Suprapubic skin (tissue), 4 donors: ENCODE measurements at regions not wholly inside any gene's neighbourhood (a gene's known extent, or its start where the extent isn't known, plus 50 kb on each side); places are given as distances from the start of the nearest gene placed in this dataset.

Source experiments
- DNase-seq, 2 donors: peaks; one replicate each; pipeline ENCODE4 v3.0.0-alpha.2; 2019; ENCODE audit warnings: low spot score in 2 of 2
- H3K27ac ChIP-seq: fragments of 200-600 bp; sonication (generic); one replicate; pipeline ENCODE4 v1.5.1; 2019
- H3K27me3 ChIP-seq: fragments of 200-600 bp; sonication (generic); one replicate; pipeline ENCODE4 v1.5.1; 2019
- H3K36me3 ChIP-seq: fragments of 200-600 bp; sonication (generic); one replicate; pipeline ENCODE4 v1.5.1; 2019
- H3K4me1 ChIP-seq: fragments of 200-600 bp; sonication (generic); one replicate; pipeline ENCODE4 v1.5.1; 2019
- H3K4me3 ChIP-seq: fragments of 200-600 bp; sonication (generic); one replicate; pipeline ENCODE4 v1.5.1; 2019; ENCODE audit warnings: mild to moderate bottlenecking
- H3K9me3 ChIP-seq: fragments of 200-600 bp; sonication (generic); one replicate; pipeline ENCODE4 v1.5.1; 2019
- CTCF ChIP-seq, 2 donors: fragments of 200-600 bp in 1 of 2; fragments of 450-650 bp in 1 of 2; sonication (generic) in 1 of 2; IDR thresholded peaks; one replicate each; pipeline ENCODE4 v1.5.1; 2016 to 2019; ENCODE audit warnings: antibody characterized with exemption in 2 of 2, mild to moderate bottlenecking in 1 of 2, moderate library complexity in 1 of 2
- EP300 ChIP-seq: sonication (generic); formaldehyde crosslinking; IDR thresholded peaks from one replicate; pipeline ENCODE4 v1.6.1; 2017; ENCODE audit warnings: antibody characterized with exemption
- POLR2A ChIP-seq, 2 donors: fragments of 450-650 bp; IDR thresholded peaks; one replicate each; pipeline ENCODE4 v1.6.1; 2017; ENCODE audit warnings: antibody characterized with exemption in 2 of 2, mild to moderate bottlenecking in 2 of 2, moderate library complexity in 2 of 2
- POLR2AphosphoS5 ChIP-seq, 3 donors: sonication (generic); formaldehyde crosslinking; IDR thresholded peaks; one replicate each; pipeline ENCODE4 v1.6.1; 2017; ENCODE audit warnings: antibody characterized with exemption in 3 of 3
- WGBS: methylation state at CpG from one replicate; pipeline ENCODE4 v1.1.5; 2018; 5-methylcytosine and 5-hydroxymethylcytosine counted together

- no peaks in the 10 kb centered on the region for H3K36me3 ChIP-seq
- TF ChIP-seq POLR2A (IDR thresholded peaks at IDR 0.05) (no peak), EP300 (no peak), CTCF (IDR thresholded peaks at IDR 0.05) (no peak), POLR2AphosphoS5 (IDR thresholded peaks at IDR 0.05) (no peak)
- H3K27me3 ChIP-seq: no peaks in the 10 kb centered on the region
- DNase-seq: no peak
- no peak overlapping the region for H3K4me3 ChIP-seq
- WGBS: 75% methylated on average over 8 of the region's 8 CpGs
- H3K9me3 ChIP-seq: no peaks in the 10 kb centered on the region
- no peak overlapping the region for H3K27ac ChIP-seq
- no peaks in the 10 kb centered on the region for H3K4me1 ChIP-seq
Measured at GRCh38 chr2:207463433-207463832, 66.3 kb upstream of the CREB1 start.

GRCh38 chr2:207464007-207464406, 65.8 kb upstream of the CREB1 start:
- WGBS: 96% methylated on average over 10 of the region's 10 CpGs
- no peak overlapping the region for H3K27ac ChIP-seq
- no peak overlapping the region for H3K4me3 ChIP-seq
- TF ChIP-seq CTCF (IDR thresholded peaks at IDR 0.05): no peak
- H3K9me3 ChIP-seq: no peaks in the 10 kb centered on the region
- H3K4me1 ChIP-seq: no peaks in the 10 kb centered on the region
- no peaks in the 10 kb centered on the region for H3K27me3 ChIP-seq
- DNase-seq: no peak
- no peaks in the 10 kb centered on the region for H3K36me3 ChIP-seq

GRCh38 chr2:207465894-207466293, 63.9 kb upstream of the CREB1 start:
- Histone ChIP-seq H3K9me3 (no peaks in the 10 kb centered on the region), H3K36me3 (no peaks in the 10 kb centered on the region), H3K27ac (no peak overlapping the region), H3K4me3 (no peak overlapping the region), H3K4me1 (no peaks in the 10 kb centered on the region), H3K27me3 (no peaks in the 10 kb centered on the region)
- DNase-seq: no peak
- no peak for TF ChIP-seq CTCF (IDR thresholded peaks at IDR 0.05)
- no peak for TF ChIP-seq POLR2AphosphoS5 (IDR thresholded peaks at IDR 0.05)
- TF ChIP-seq POLR2A (IDR thresholded peaks at IDR 0.05): no peak
- TF ChIP-seq EP300: no peak
- WGBS: 79% methylated on average over 1 of the region's 1 CpG

- H3K4me1 ChIP-seq: no peaks in the 10 kb centered on the region
- no peaks in the 10 kb centered on the region for H3K9me3 ChIP-seq
- TF ChIP-seq EP300 (no peak), POLR2AphosphoS5 (IDR thresholded peaks at IDR 0.05) (no peak), POLR2A (IDR thresholded peaks at IDR 0.05) (no peak), CTCF (IDR thresholded peaks at IDR 0.05) (no peak)
- peak overlapping the region; percentile 39 for H3K27ac ChIP-seq
- H3K4me3 ChIP-seq: no peak overlapping the region
- DNase-seq: no peak
- WGBS: 47% methylated on average over 6 of the region's 6 CpGs
- no peaks in the 10 kb centered on the region for H3K27me3 ChIP-seq
- H3K36me3 ChIP-seq: no peaks in the 10 kb centered on the region
Measured at GRCh38 chr2:207467716-207468347, 61.9 kb upstream of the CREB1 start.

- Histone ChIP-seq H3K9me3 (no peaks in the 10 kb centered on the region), H3K4me3 (no peak overlapping the region), H3K27me3 (no peaks in the 10 kb centered on the region), H3K4me1 (peaks cover 4% of the 10 kb centered on the region), H3K36me3 (no peaks in the 10 kb centered on the region), H3K27ac (no peak overlapping the region)
- DNase-seq: no peak
- TF ChIP-seq POLR2A (IDR thresholded peaks at IDR 0.05) (no peak), POLR2AphosphoS5 (IDR thresholded peaks at IDR 0.05) (no peak), CTCF (IDR thresholded peaks at IDR 0.05) (no peak), EP300 (no peak)
- 97% methylated on average over 4 of the region's 4 CpGs for WGBS
Measured at GRCh38 chr2:207468488-207468887, 61.3 kb upstream of the CREB1 start.
